ENCODE measurements at regions not wholly inside any gene's neighbourhood (a gene's known extent, or its start where the extent isn't known, plus 50 kb on each side); places are given as distances from the start of the nearest gene placed in this dataset.

- no CpG with 5 or more reads among the region's 5 CpGs for WGBS (ENCODE audit: insufficient coverage, insufficient read length)
These were observed 98.4 kb upstream of the GADD45A start for GRCh38 chr1:67586596-67586995.

DNA sequence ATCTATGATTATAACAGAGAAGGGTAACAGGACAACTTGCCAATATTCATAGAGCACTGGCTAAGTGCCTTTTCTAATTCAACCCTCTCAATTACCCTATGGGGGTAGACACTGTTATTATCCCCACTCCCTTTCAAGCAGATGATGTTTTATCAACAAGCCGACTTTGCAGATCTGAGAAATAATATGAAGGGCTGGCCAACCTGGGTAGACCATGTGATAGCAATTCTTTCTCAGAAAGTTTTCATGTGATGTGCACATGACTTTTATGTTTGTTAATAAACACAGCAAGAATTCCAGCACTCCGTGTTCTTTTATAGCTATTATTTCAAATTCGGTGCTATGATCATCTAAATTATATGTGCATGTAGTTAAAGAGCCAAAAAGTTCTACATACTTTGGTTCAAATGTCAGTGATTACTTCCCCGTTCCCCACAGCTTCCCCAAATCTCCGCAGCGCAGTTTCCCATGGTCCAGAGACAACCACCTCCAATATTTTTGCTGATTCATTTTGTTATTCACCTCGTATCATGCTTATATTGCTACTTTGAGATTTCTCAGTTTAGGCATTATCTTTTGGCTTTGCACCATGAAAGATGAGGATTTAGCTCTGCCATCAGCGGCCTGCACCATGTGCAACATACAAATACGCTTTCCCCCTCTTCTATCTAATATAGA, 96.7 kb upstream of the GADD45A start:
- no peak for DNase-seq (ENCODE audit: low read depth, low spot score)
- H3K27me3 ChIP-seq (ENCODE audit: control insufficient read depth, insufficient read depth, low read length) = no peaks in the 10 kb centered on the region
- no CpG with 5 or more reads among the region's 9 CpGs for WGBS (ENCODE audit: insufficient coverage, insufficient read length)
- no peak overlapping the region for H3K4me3 ChIP-seq (ENCODE audit: low read length)
- no peaks in the 10 kb centered on the region for H3K36me3 ChIP-seq (ENCODE audit: control insufficient read depth, insufficient read depth, low read length)
- no peaks in the 10 kb centered on the region for H3K4me1 ChIP-seq (ENCODE audit: control insufficient read depth, insufficient read depth, low read length)
- no peaks in the 10 kb centered on the region for H3K9me3 ChIP-seq (ENCODE audit: control insufficient read depth, insufficient read depth, low read length)
- H3K27ac ChIP-seq (ENCODE audit: low read length) = no peak overlapping the region

More at GRCh38 chr1:67586596-67586995, 98.4 kb upstream of the GADD45A start:
- Histone ChIP-seq H3K4me3 (ENCODE audit: low read length) (no peak overlapping the region), H3K27me3 (ENCODE audit: control insufficient read depth, insufficient read depth, low read length) (no peaks in the 10 kb centered on the region), H3K27ac (ENCODE audit: low read length) (no peak overlapping the region), H3K9me3 (ENCODE audit: control insufficient read depth, insufficient read depth, low read length) (no peaks in the 10 kb centered on the region), H3K36me3 (ENCODE audit: control insufficient read depth, insufficient read depth, low read length) (no peaks in the 10 kb centered on the region), H3K4me1 (ENCODE audit: control insufficient read depth, insufficient read depth, low read length) (peaks cover under 1% of the 10 kb centered on the region; the same call in 1 of the 2 replicates)
- DNase-seq (ENCODE audit: low read depth, low spot score) = no peak

DNA sequence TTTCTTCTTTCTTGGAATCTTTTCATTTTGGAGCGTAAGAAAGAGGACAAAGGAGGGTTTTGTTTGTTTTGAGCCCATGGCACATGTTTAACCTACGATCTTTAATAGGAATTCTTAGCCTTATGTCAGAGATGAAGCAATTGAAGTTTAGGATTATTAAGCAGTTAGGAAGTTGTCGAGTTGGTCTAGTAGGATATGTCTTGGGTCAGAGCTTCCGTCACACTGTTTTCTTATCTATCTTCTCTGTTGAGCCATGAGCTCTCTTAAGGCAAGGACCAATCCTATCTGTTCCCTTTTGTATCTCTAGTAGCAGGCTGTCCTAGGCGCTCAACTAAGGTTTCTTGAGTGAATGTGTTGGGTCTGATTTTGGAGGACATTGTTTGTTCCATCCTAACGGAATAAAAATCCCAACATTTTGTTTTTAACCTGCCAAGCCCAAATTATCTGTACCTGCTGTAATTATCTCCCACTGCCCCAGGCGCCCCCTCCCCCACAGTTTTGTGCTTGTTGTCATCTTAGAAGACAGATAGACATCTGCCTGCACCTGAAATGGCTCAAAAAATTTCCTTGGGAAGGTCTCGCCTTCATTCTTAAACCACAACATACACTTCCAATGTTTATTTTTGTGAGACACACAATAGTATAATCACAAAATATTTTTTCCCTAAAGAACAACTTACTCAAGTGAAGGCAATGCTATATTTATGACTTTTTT, 95.3 kb upstream of the GADD45A start:
- H3K9me3 ChIP-seq (ENCODE audit: control insufficient read depth, insufficient read depth, low read length) = no peaks in the 10 kb centered on the region
- no peaks in the 10 kb centered on the region for H3K4me1 ChIP-seq (ENCODE audit: control insufficient read depth, insufficient read depth, low read length)
- no peaks in the 10 kb centered on the region for H3K27me3 ChIP-seq (ENCODE audit: control insufficient read depth, insufficient read depth, low read length)
- H3K4me3 ChIP-seq (ENCODE audit: low read length) = no peak overlapping the region
- no peaks in the 10 kb centered on the region for H3K36me3 ChIP-seq (ENCODE audit: control insufficient read depth, insufficient read depth, low read length)
- H3K27ac ChIP-seq (ENCODE audit: low read length) = no peak overlapping the region
- no CpG with 5 or more reads among the region's 8 CpGs for WGBS (ENCODE audit: insufficient coverage, insufficient read length)
- DNase-seq (ENCODE audit: low read depth, low spot score) = no peak

- Histone ChIP-seq H3K4me3 (ENCODE audit: low read length) (no peak overlapping the region), H3K27me3 (ENCODE audit: control insufficient read depth, insufficient read depth, low read length) (no peaks in the 10 kb centered on the region), H3K9me3 (ENCODE audit: control insufficient read depth, insufficient read depth, low read length) (no peaks in the 10 kb centered on the region), H3K36me3 (ENCODE audit: control insufficient read depth, insufficient read depth, low read length) (no peaks in the 10 kb centered on the region), H3K4me1 (ENCODE audit: control insufficient read depth, insufficient read depth, low read length) (no peaks in the 10 kb centered on the region), H3K27ac (ENCODE audit: low read length) (no peak overlapping the region)
- WGBS (ENCODE audit: insufficient coverage, insufficient read length) = no CpG with 5 or more reads among the region's 3 CpGs
- DNase-seq (ENCODE audit: low read depth, low spot score) = no peak
These were observed 94.7 kb upstream of the GADD45A start for GRCh38 chr1:67590329-67590728.

DNA sequence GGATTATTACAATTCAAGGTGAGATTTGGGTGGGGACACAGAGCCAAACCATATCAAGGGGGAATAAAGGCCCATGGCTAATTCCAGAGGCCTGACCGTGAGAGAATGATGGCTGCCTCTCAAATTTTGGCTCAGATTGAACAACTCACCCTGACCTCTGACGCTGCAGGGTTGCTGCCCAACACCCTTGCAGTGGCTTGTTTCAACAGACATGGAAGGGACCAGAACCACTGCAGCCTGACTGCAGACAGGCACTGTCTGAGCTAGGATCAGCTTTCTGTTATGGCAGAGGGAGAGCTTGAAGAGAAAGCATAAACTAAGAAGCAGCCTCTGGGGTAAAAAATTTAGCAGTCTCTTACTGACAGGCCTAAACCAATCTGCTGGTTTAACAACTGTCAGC, 90.2 kb upstream of the GADD45A start:
- WGBS (ENCODE audit: insufficient coverage, insufficient read length) = no CpG with 5 or more reads among the region's 2 CpGs

GRCh38 chr1:67596674-67597073, 88.3 kb upstream of the GADD45A start:
- WGBS (ENCODE audit: insufficient coverage, insufficient read length) = 100% methylated on average over 1 of the region's 3 CpGs

More for the DNA sequence above, 90.2 kb upstream of the GADD45A start:
- Histone ChIP-seq H3K27ac (ENCODE audit: low read length) (no peak overlapping the region), H3K36me3 (ENCODE audit: control insufficient read depth, insufficient read depth, low read length) (no peaks in the 10 kb centered on the region), H3K27me3 (ENCODE audit: control insufficient read depth, insufficient read depth, low read length) (no peaks in the 10 kb centered on the region), H3K4me1 (ENCODE audit: control insufficient read depth, insufficient read depth, low read length) (no peaks in the 10 kb centered on the region), H3K4me3 (ENCODE audit: low read length) (no peak overlapping the region), H3K9me3 (ENCODE audit: control insufficient read depth, insufficient read depth, low read length) (no peaks in the 10 kb centered on the region)
- no peak for DNase-seq (ENCODE audit: low read depth, low spot score)

GRCh38 chr1:67597336-67597735, 87.7 kb upstream of the GADD45A start:
- WGBS (ENCODE audit: insufficient coverage, insufficient read length) = no CpG with 5 or more reads among the region's 3 CpGs
- Histone ChIP-seq H3K4me3 (ENCODE audit: low read length) (no peak overlapping the region), H3K27ac (ENCODE audit: low read length) (no peak overlapping the region), H3K9me3 (ENCODE audit: control insufficient read depth, insufficient read depth, low read length) (no peaks in the 10 kb centered on the region), H3K27me3 (ENCODE audit: control insufficient read depth, insufficient read depth, low read length) (no peaks in the 10 kb centered on the region), H3K36me3 (ENCODE audit: control insufficient read depth, insufficient read depth, low read length) (no peaks in the 10 kb centered on the region), H3K4me1 (ENCODE audit: control insufficient read depth, insufficient read depth, low read length) (peaks cover 2% of the 10 kb centered on the region; the same call in 1 of the 2 replicates)
- DNase-seq (ENCODE audit: low read depth, low spot score) = no peak

More at GRCh38 chr1:67596674-67597073, 88.3 kb upstream of the GADD45A start:
- DNase-seq (ENCODE audit: low read depth, low spot score) = no peak
- Histone ChIP-seq H3K27ac (ENCODE audit: low read length) (no peak overlapping the region), H3K36me3 (ENCODE audit: control insufficient read depth, insufficient read depth, low read length) (no peaks in the 10 kb centered on the region), H3K4me1 (ENCODE audit: control insufficient read depth, insufficient read depth, low read length) (peaks cover 2% of the 10 kb centered on the region; the same call in 1 of the 2 replicates), H3K4me3 (ENCODE audit: low read length) (no peak overlapping the region), H3K27me3 (ENCODE audit: control insufficient read depth, insufficient read depth, low read length) (no peaks in the 10 kb centered on the region), H3K9me3 (ENCODE audit: control insufficient read depth, insufficient read depth, low read length) (no peaks in the 10 kb centered on the region)

DNA sequence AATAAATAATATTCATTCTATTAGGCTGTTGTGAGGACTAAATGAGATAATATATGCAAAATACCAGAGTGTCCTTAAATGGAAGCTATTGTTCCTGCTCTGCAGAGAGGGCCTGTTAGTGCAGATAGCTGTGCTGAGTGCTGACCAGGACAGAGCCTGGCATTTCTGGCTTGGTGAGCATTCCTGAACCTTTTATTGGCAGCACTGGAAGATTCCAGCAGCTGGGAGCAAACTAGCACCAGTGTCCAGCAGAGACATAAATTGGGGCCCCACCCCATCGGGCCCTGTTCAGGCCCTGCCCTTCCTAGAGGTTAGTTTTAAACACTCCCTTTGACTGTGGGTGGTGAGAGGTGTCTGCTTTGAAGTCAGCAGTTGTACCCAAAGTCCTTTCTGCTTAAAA, 85.9 kb upstream of the GADD45A start:
- no peak overlapping the region for H3K27ac ChIP-seq (ENCODE audit: low read length)
- no peaks in the 10 kb centered on the region for H3K36me3 ChIP-seq (ENCODE audit: control insufficient read depth, insufficient read depth, low read length)
- no peaks in the 10 kb centered on the region for H3K27me3 ChIP-seq (ENCODE audit: control insufficient read depth, insufficient read depth, low read length)
- no CpG with 5 or more reads among the region's 1 CpG for WGBS (ENCODE audit: insufficient coverage, insufficient read length)
- H3K9me3 ChIP-seq (ENCODE audit: control insufficient read depth, insufficient read depth, low read length) = no peaks in the 10 kb centered on the region
- H3K4me1 ChIP-seq (ENCODE audit: control insufficient read depth, insufficient read depth, low read length) = peaks cover 2% of the 10 kb centered on the region; the same call in 1 of the 2 replicates
- DNase-seq (ENCODE audit: low read depth, low spot score) = no peak
- H3K4me3 ChIP-seq (ENCODE audit: low read length) = no peak overlapping the region

DNA sequence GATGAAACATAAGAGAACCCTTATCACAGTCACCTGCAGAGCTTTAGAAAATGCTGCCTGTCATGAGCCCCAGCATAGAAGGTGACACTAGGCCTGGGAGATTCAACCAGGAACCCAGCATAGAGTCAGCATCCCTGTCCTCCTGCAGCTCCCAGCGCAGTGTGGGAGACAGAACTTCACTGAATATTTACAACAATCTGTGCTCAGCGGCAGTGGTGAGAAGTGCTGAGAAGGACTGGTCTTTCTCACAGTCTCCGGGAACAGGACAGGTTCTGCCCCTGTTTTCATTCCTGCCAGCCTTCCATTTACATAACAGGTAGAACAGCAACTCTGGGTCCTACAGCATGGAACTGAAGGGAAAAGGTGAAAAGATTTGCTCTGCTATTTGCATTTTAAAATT, 83.5 kb upstream of the GADD45A start:
- H3K4me1 ChIP-seq (ENCODE audit: control insufficient read depth, insufficient read depth, low read length) = peaks cover 2% of the 10 kb centered on the region; the same call in 1 of the 2 replicates
- no peaks in the 10 kb centered on the region for H3K27me3 ChIP-seq (ENCODE audit: control insufficient read depth, insufficient read depth, low read length)
- no peak overlapping the region for H3K4me3 ChIP-seq (ENCODE audit: low read length)
- no peak overlapping the region for H3K27ac ChIP-seq (ENCODE audit: low read length)
- no peak for DNase-seq (ENCODE audit: low read depth, low spot score)
- H3K36me3 ChIP-seq (ENCODE audit: control insufficient read depth, insufficient read depth, low read length) = no peaks in the 10 kb centered on the region
- no CpG with 5 or more reads among the region's 3 CpGs for WGBS (ENCODE audit: insufficient coverage, insufficient read length)
- H3K9me3 ChIP-seq (ENCODE audit: control insufficient read depth, insufficient read depth, low read length) = no peaks in the 10 kb centered on the region

- no CpG with 5 or more reads among the region's 2 CpGs for WGBS (ENCODE audit: insufficient coverage, insufficient read length)
- H3K4me1 ChIP-seq (ENCODE audit: control insufficient read depth, insufficient read depth, low read length) = peaks cover 2% of the 10 kb centered on the region; the same call in 1 of the 2 replicates
- no peaks in the 10 kb centered on the region for H3K27me3 ChIP-seq (ENCODE audit: control insufficient read depth, insufficient read depth, low read length)
- no peak overlapping the region for H3K4me3 ChIP-seq (ENCODE audit: low read length)
- DNase-seq (ENCODE audit: low read depth, low spot score) = no peak
- no peaks in the 10 kb centered on the region for H3K9me3 ChIP-seq (ENCODE audit: control insufficient read depth, insufficient read depth, low read length)
- H3K36me3 ChIP-seq (ENCODE audit: control insufficient read depth, insufficient read depth, low read length) = no peaks in the 10 kb centered on the region
- no peak overlapping the region for H3K27ac ChIP-seq (ENCODE audit: low read length)
These were observed 83.0 kb upstream of the GADD45A start for GRCh38 chr1:67601955-67602354.

Data from iPS DF 6.9 (cell line).